VCaP (cell line): ENCODE measurements at regions not wholly inside any gene's neighbourhood (a gene's known extent, or its start where the extent isn't known, plus 50 kb on each side); places are given as distances from the start of the nearest gene placed in this dataset.

Experiments used
- H3K27ac ChIP-seq: fragments of 450-650 bp; 2 replicates; pipeline ENCODE4 v1.5.1; 2017
- CTCF ChIP-seq: fragments of 450-650 bp; conservative IDR thresholded peaks from 2 replicates; pipeline ENCODE4 v1.5.1; 2017; ENCODE audit warnings: mild to moderate bottlenecking, moderate library complexity

- no peak for TF ChIP-seq CTCF
- H3K27ac ChIP-seq: no peak overlapping the region
Measured at GRCh38 chr17:14918540-14918939, 346.6 kb downstream of the PMP22 start.

- no peak overlapping the region for H3K27ac ChIP-seq
- TF ChIP-seq CTCF: no peak
Measured at GRCh38 chr17:14910916-14911315, 354.2 kb downstream of the PMP22 start.

- no peak for TF ChIP-seq CTCF
- H3K27ac ChIP-seq: no peak overlapping the region
Measured at GRCh38 chr17:14904386-14904785, 360.7 kb downstream of the PMP22 start.

- H3K27ac ChIP-seq: no peak overlapping the region
- TF ChIP-seq CTCF: no peak
Measured at GRCh38 chr17:14903854-14904253, 361.3 kb downstream of the PMP22 start.

- H3K27ac ChIP-seq: no peak overlapping the region
- no peak for TF ChIP-seq CTCF
Measured at GRCh38 chr17:14902803-14903202, 362.3 kb downstream of the PMP22 start.

GRCh38 chr17:14902297-14902696, 362.8 kb downstream of the PMP22 start:
- no peak overlapping the region for H3K27ac ChIP-seq
- no peak for TF ChIP-seq CTCF

- no peak overlapping the region for H3K27ac ChIP-seq
- no peak for TF ChIP-seq CTCF
Measured at GRCh38 chr17:14901376-14901775, 363.8 kb downstream of the PMP22 start.

GRCh38 chr17:14886200-14886739, 378.9 kb downstream of the PMP22 start:
- no peak overlapping the region for H3K27ac ChIP-seq
- peak; percentile 17; the same call in 1 of the 2 replicates for TF ChIP-seq CTCF
